HepG2 (cell line): ENCODE measurements at regions not wholly inside any gene's neighbourhood (a gene's known extent, or its start where the extent isn't known, plus 50 kb on each side); places are given as distances from the start of the nearest gene placed in this dataset.

ENCODE experiments used
- GMEB1 ChIP-seq: sonication (generic); formaldehyde crosslinking; IDR thresholded peaks from 2 replicates; pipeline ENCODE4 v1.5.1; 2020; ENCODE audit warnings: missing genetic modification reagents, mild to moderate bottlenecking, borderline replicate concordance
- HNRNPLL ChIP-seq: fragments of 200-400 bp; formaldehyde crosslinking; IDR thresholded peaks from 2 replicates; pipeline ENCODE4 v1.6.1; 2017; ENCODE audit warnings: mild to moderate bottlenecking, low read depth, low read length; ENCODE audit not compliant: poor library complexity, severe bottlenecking
- ISL2 ChIP-seq: sonication (generic); formaldehyde crosslinking; IDR thresholded peaks from 2 replicates; pipeline ENCODE4 v1.5.0; 2020; ENCODE audit warnings: missing genetic modification reagents
- MBNL3 ChIP-seq: fragments of 250-450 bp; sonication (Bioruptor Pico); conservative IDR thresholded peaks from 2 replicates; pipeline ENCODE4 v1.8.0; 2022; ENCODE audit warnings: mild to moderate bottlenecking, inconsistent platforms
- PRPF4 ChIP-seq: fragments of 200-400 bp; formaldehyde crosslinking; IDR thresholded peaks from 2 replicates; pipeline ENCODE4 v1.6.1; 2016; ENCODE audit warnings: low read length, low read depth; ENCODE audit not compliant: poor library complexity, severe bottlenecking
- ZNF407 ChIP-seq: sonication (generic); formaldehyde crosslinking; IDR thresholded peaks from one replicate; pipeline ENCODE4 v1.5.1; 2020; ENCODE audit warnings: mild to moderate bottlenecking, missing genetic modification reagents; ENCODE audit errors: not compliant biosample characterization
- ZNF530 ChIP-seq: sonication (generic); formaldehyde crosslinking; IDR thresholded peaks from 2 replicates; pipeline ENCODE4 v1.5.0; 2020; ENCODE audit warnings: low read depth, mild to moderate bottlenecking, missing genetic modification reagents
- ZSCAN30 ChIP-seq: sonication (generic); formaldehyde crosslinking; IDR thresholded peaks from 2 replicates; pipeline ENCODE4 v1.5.0; 2020; ENCODE audit warnings: mild to moderate bottlenecking, missing genetic modification reagents

- TF ChIP-seq HNRNPLL (no peak), MBNL3 (CRISPR knock-in tag) (no peak), ZNF407 (no peak), PRPF4 (no peak), ZSCAN30 (CRISPR knock-in tag) (no peak), ISL2 (CRISPR knock-in tag) (no peak), ZNF530 (CRISPR knock-in tag) (no peak), GMEB1 (CRISPR knock-in tag) (no peak)
These were observed 224.7 kb downstream of the INHBA start (continued) for GRCh38 chr7:41478187-41478586.
